GM23338 (cell line): ENCODE measurements at regions not wholly inside any gene's neighbourhood (a gene's known extent, or its start where the extent isn't known, plus 50 kb on each side); places are given as distances from the start of the nearest gene placed in this dataset.

Experiments used
- EZH2 ChIP-seq: fragments of 200-600 bp; sonication (generic); IDR thresholded peaks from one replicate; pipeline ENCODE4 v1.8.0; 2017; ENCODE audit warnings: antibody characterized with exemption, mild to moderate bottlenecking, low read depth; ENCODE audit not compliant: unreplicated experiment
- EZH2phosphoT487 ChIP-seq: fragments of 200-600 bp; sonication (generic); IDR thresholded peaks from one replicate; pipeline ENCODE4 v1.8.1; 2018; ENCODE audit warnings: antibody characterized with exemption; ENCODE audit not compliant: unreplicated experiment
- TF ChIP-seq, protein P1 (sequence below), 2 experiments: fragments of 200-600 bp in 1 of 2; sonication (generic) in 1 of 2; conservative IDR thresholded peaks; 2 replicates each; pipeline versions ENCODE4 v1.5.1 to v1.6.1; 2016 to 2017; ENCODE audit warnings: antibody characterized with exemption in 2 of 2, low read depth in 2 of 2, mild to moderate bottlenecking in 2 of 2, moderate library complexity in 1 of 2
- TF ChIP-seq, protein P2 (sequence below): IDR thresholded peaks from one replicate; pipeline ENCODE4 v1.6.1; 2018; ENCODE audit warnings: antibody characterized with exemption; ENCODE audit not compliant: unreplicated experiment

DNA sequence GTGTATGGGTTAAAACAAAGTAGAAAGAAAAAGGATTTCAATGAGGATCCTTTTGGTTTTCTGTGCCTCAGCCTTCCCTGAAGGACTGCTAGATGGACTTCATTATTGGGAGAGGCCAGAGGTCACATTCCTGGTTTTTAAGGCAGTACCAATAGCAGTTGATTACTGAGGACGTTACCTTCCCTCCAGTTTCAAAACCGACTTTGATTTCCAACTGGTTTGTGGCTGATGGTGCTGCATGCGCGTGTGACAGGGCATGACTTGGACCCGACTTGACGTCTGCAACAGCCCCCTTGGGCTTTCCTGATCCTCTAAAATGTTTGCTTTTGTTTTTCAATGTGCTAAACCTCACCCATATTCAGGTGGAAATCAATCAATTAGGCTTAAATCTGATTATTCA lies 314.3 kb upstream of the ARGLU1 start:
- TF ChIP-seq, protein P1, sequence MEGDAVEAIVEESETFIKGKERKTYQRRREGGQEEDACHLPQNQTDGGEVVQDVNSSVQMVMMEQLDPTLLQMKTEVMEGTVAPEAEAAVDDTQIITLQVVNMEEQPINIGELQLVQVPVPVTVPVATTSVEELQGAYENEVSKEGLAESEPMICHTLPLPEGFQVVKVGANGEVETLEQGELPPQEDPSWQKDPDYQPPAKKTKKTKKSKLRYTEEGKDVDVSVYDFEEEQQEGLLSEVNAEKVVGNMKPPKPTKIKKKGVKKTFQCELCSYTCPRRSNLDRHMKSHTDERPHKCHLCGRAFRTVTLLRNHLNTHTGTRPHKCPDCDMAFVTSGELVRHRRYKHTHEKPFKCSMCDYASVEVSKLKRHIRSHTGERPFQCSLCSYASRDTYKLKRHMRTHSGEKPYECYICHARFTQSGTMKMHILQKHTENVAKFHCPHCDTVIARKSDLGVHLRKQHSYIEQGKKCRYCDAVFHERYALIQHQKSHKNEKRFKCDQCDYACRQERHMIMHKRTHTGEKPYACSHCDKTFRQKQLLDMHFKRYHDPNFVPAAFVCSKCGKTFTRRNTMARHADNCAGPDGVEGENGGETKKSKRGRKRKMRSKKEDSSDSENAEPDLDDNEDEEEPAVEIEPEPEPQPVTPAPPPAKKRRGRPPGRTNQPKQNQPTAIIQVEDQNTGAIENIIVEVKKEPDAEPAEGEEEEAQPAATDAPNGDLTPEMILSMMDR (conservative IDR thresholded peaks at IDR 0.05; ENCODE audit: low read depth in 2 of 2) = no peak
- TF ChIP-seq EZH2 = no peak
- TF ChIP-seq, protein P2, sequence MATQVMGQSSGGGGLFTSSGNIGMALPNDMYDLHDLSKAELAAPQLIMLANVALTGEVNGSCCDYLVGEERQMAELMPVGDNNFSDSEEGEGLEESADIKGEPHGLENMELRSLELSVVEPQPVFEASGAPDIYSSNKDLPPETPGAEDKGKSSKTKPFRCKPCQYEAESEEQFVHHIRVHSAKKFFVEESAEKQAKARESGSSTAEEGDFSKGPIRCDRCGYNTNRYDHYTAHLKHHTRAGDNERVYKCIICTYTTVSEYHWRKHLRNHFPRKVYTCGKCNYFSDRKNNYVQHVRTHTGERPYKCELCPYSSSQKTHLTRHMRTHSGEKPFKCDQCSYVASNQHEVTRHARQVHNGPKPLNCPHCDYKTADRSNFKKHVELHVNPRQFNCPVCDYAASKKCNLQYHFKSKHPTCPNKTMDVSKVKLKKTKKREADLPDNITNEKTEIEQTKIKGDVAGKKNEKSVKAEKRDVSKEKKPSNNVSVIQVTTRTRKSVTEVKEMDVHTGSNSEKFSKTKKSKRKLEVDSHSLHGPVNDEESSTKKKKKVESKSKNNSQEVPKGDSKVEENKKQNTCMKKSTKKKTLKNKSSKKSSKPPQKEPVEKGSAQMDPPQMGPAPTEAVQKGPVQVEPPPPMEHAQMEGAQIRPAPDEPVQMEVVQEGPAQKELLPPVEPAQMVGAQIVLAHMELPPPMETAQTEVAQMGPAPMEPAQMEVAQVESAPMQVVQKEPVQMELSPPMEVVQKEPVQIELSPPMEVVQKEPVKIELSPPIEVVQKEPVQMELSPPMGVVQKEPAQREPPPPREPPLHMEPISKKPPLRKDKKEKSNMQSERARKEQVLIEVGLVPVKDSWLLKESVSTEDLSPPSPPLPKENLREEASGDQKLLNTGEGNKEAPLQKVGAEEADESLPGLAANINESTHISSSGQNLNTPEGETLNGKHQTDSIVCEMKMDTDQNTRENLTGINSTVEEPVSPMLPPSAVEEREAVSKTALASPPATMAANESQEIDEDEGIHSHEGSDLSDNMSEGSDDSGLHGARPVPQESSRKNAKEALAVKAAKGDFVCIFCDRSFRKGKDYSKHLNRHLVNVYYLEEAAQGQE = no peak
- TF ChIP-seq EZH2phosphoT487 = no peak
